Esophagus squamous epithelium (tissue), 5 donors: ENCODE measurements at regions not wholly inside any gene's neighbourhood (a gene's known extent, or its start where the extent isn't known, plus 50 kb on each side); places are given as distances from the start of the nearest gene placed in this dataset.

ENCODE experiments used
- DNase-seq: peaks from one replicate; lab custom pipeline; 2025; lab: John Stamatoyannopoulos, UW
- H3K27ac ChIP-seq, 4 donors: fragments of 200-600 bp; sonication (generic); one replicate each; pipeline ENCODE4 v1.5.1; 2016 to 2019; ENCODE audit warnings: mild to moderate bottlenecking in 1 of 4
- H3K27me3 ChIP-seq, 4 donors: fragments of 200-600 bp; sonication (generic); 1 replicate in 3 of 4; 2 replicates in 1 of 4; pipeline versions ENCODE4 v1.5.1 to v1.6.0; 2017 to 2021; ENCODE audit warnings: antibody characterized with exemption in 1 of 4
- H3K36me3 ChIP-seq, 3 donors: fragments of 200-600 bp; sonication (generic); one replicate each; pipeline ENCODE4 v1.5.1; 2016 to 2019
- H3K4me1 ChIP-seq, 3 donors: fragments of 200-600 bp; sonication (generic); one replicate each; pipeline ENCODE4 v1.5.1; 2017 to 2019
- H3K4me3 ChIP-seq, 4 donors: fragments of 200-600 bp; sonication (generic); 1 replicate in 3 of 4; 2 replicates in 1 of 4; pipeline ENCODE4 v1.5.1; 2016 to 2019; ENCODE audit warnings: mild to moderate bottlenecking in 2 of 4, moderate library complexity in 1 of 4
- H3K9me3 ChIP-seq, 3 donors: fragments of 200-600 bp; sonication (generic); one replicate each; pipeline ENCODE4 v1.5.1; 2016 to 2019
- POLR2A ChIP-seq, 4 donors: fragments of 450-650 bp; IDR thresholded peaks; one replicate each; pipeline ENCODE4 v1.6.1; 2017; ENCODE audit warnings: antibody characterized with exemption in 4 of 4, mild to moderate bottlenecking in 4 of 4, moderate library complexity in 3 of 4
- WGBS, 2 donors: methylation state at CpG; one replicate each; pipeline ENCODE4 v1.1.5; 2018; 5-methylcytosine and 5-hydroxymethylcytosine counted together
- intact Hi-C: fragments of 100-400 bp; cut with DNase I; formaldehyde crosslinking; loops from one replicate; pipeline ENCODE4 v1.15.0; 2022
- TF ChIP-seq, protein P1 (sequence below), 6 experiments: fragments of 450-650 bp in 4 of 6; fragments of 200-600 bp in 2 of 6; sonication (generic) in 2 of 6; IDR thresholded peaks; one replicate each; pipeline ENCODE4 v1.5.1; 2016 to 2019; ENCODE audit warnings: antibody characterized with exemption in 6 of 6, mild to moderate bottlenecking in 4 of 6, moderate library complexity in 4 of 6
- donor health status: DM: yes; HTN: yes; CAD: no.

DNA sequence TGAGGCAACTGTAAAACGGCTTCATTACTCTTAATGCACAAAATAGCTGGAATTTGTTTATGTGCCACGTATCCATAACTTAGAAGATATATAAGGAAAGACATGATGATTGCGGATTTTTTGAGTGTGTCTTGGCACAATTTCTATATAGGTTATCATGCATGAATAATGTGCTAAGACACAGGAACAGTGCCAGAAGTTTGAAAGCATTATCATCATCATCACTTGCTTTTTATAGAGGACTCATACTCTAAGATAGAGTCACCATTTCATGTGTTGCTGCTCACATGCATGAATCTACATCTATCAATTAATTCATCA lies 113.4 kb downstream of the ELOVL4 start:
- no peak for TF ChIP-seq POLR2A (IDR thresholded peaks at IDR 0.05)
- TF ChIP-seq, protein P1, sequence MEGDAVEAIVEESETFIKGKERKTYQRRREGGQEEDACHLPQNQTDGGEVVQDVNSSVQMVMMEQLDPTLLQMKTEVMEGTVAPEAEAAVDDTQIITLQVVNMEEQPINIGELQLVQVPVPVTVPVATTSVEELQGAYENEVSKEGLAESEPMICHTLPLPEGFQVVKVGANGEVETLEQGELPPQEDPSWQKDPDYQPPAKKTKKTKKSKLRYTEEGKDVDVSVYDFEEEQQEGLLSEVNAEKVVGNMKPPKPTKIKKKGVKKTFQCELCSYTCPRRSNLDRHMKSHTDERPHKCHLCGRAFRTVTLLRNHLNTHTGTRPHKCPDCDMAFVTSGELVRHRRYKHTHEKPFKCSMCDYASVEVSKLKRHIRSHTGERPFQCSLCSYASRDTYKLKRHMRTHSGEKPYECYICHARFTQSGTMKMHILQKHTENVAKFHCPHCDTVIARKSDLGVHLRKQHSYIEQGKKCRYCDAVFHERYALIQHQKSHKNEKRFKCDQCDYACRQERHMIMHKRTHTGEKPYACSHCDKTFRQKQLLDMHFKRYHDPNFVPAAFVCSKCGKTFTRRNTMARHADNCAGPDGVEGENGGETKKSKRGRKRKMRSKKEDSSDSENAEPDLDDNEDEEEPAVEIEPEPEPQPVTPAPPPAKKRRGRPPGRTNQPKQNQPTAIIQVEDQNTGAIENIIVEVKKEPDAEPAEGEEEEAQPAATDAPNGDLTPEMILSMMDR (IDR thresholded peaks at IDR 0.05), result no peak
- no peak overlapping the region for H3K27ac ChIP-seq
- WGBS, 2 donors, result 37 to 50% methylated on average over 3 of the region's 3 CpGs

DNA sequence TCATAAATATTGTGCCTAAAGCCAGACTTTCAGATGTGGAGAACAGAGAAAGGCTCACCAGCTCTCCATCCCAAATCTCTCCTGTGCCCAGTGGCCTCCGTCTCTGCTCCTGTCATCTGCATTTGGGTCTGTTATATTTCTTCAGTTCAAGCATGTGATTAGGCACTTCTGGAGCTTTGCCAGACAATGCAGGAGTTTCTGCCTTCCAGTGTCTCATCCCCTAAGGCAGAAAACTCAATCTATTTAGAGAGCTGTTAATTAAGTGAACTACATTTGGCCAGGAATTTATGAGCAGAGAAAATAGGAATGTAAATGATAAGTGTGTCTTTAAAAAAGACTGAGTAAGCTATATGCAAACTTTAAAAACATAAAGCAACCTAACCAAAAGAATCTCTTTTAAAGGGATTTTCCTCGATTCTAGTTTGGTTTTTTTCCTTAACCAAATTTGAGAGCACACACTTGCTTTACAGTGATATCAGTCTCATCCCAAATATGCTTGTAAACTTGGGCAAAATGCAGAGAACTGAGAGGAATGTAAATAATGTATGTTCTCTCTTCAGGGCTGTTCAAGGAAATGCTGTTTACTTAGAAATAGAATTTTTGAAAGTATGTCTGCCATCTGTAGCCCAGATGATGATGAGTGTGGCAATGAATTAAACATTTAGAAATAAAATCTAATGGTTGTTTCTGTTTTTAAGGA lies 113.9 kb downstream of the ELOVL4 start:
- H3K36me3 ChIP-seq, result no peaks in the 10 kb centered on the region
- intact Hi-C loops, result no loop called here
- no peaks in the 10 kb centered on the region for H3K4me1 ChIP-seq
- H3K4me3 ChIP-seq, result no peak overlapping the region
- no peaks in the 10 kb centered on the region for H3K27me3 ChIP-seq
- no peaks in the 10 kb centered on the region for H3K9me3 ChIP-seq
- 19 to 21% methylated on average over 2 of the region's 2 CpGs for WGBS, 2 donors
- no peak for DNase-seq
- no peak for TF ChIP-seq POLR2A (IDR thresholded peaks at IDR 0.05)
- TF ChIP-seq, protein P1 (IDR thresholded peaks at IDR 0.05), result no peak
- no peak overlapping the region for H3K27ac ChIP-seq

More for the DNA sequence above, 113.4 kb downstream of the ELOVL4 start:
- no peaks in the 10 kb centered on the region for H3K4me1 ChIP-seq
- intact Hi-C loops, result no loop called here
- DNase-seq, result no peak
- no peak overlapping the region for H3K4me3 ChIP-seq
- no peaks in the 10 kb centered on the region for H3K36me3 ChIP-seq
- H3K9me3 ChIP-seq, result no peaks in the 10 kb centered on the region
- H3K27me3 ChIP-seq, result no peaks in the 10 kb centered on the region

DNA sequence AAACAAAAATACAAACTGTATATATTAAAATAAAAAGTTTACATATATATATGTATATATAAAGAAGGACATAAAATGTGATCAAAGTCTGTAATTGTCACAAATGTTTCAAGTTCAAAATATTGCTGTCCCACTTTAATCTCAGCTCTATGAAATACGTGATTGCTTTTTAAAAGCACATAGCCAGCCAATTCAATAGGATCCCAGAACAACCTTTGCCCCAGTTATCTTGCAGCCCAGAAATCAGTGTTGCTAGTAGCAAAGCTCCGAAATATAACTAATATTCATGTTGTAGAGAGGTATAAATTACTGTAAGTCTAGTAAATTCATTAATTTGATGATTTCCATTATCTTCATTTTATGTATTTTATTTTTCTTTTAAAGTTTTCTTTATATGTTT lies 114.6 kb downstream of the ELOVL4 start:
- H3K27me3 ChIP-seq, result no peaks in the 10 kb centered on the region
- intact Hi-C loops, result no loop called here
- no peak overlapping the region for H3K4me3 ChIP-seq
- TF ChIP-seq, protein P1 (IDR thresholded peaks at IDR 0.05), result no peak
- no peak for TF ChIP-seq POLR2A (IDR thresholded peaks at IDR 0.05)
- no peak for DNase-seq
- H3K4me1 ChIP-seq, result no peaks in the 10 kb centered on the region
- 59 to 70% methylated on average over 2 of the region's 2 CpGs for WGBS, 2 donors
- H3K27ac ChIP-seq, result no peak overlapping the region
- H3K36me3 ChIP-seq, result no peaks in the 10 kb centered on the region
- H3K9me3 ChIP-seq, result no peaks in the 10 kb centered on the region

DNA sequence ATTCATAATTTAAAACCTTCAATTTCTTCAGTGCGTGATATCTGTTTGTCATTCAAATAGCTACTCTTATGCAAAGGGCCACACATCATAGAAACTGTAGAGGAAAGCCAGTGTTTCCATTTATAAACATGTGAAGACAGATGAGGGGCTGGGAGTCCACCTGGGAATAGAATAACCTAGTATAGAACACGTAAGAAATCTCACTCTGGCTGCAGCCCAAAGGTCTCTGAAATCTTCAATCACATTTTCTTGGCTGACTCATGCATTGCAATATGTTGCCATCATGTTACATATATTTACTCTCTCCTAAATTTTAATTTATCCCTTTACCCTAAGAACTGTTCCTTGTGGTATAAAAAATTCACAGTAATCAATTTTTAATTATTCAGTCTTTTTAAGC lies 123.2 kb downstream of the ELOVL4 start:
- Histone ChIP-seq H3K27me3 (no peaks in the 10 kb centered on the region), H3K36me3 (no peaks in the 10 kb centered on the region), H3K4me1 (no peaks in the 10 kb centered on the region), H3K9me3 (no peaks in the 10 kb centered on the region), H3K4me3 (no peak overlapping the region), H3K27ac (no peak overlapping the region)
- TF ChIP-seq POLR2A (IDR thresholded peaks at IDR 0.05), result no peak
- TF ChIP-seq, protein P1 (IDR thresholded peaks at IDR 0.05), result no peak
- intact Hi-C loops, result no loop called here
- DNase-seq, result no peak
- WGBS, 2 donors, result 38 to 45% methylated on average over 2 of the region's 2 CpGs

DNA sequence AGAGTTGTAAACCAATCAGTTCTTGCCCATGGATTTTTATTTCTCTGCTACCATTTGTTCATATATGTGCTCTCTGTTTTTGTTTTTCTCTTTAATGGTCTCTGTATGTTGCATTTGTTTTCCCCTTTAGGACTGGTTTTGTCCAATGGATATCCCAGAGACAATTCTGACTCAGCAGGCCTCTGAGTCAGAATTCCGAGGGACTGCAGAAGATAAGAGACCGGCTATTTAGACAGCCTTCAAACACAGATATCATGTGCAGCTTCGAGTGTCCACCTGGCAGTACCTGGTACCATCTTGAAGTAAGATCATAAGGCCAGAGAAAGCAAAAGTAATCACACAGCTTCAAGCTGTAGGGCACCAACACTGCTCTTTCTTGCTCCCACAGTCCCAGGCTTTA lies 125.5 kb downstream of the ELOVL4 start:
- Histone ChIP-seq H3K4me1 (no peaks in the 10 kb centered on the region), H3K4me3 (no peak overlapping the region), H3K27me3 (no peaks in the 10 kb centered on the region), H3K27ac (no peak overlapping the region), H3K36me3 (no peaks in the 10 kb centered on the region), H3K9me3 (no peaks in the 10 kb centered on the region)
- intact Hi-C loops, result no loop called here
- no peak for DNase-seq
- TF ChIP-seq, protein P1 (IDR thresholded peaks at IDR 0.05), result no peak
- no peak for TF ChIP-seq POLR2A (IDR thresholded peaks at IDR 0.05)
- 37 to 57% methylated on average over 3 of the region's 3 CpGs for WGBS, 2 donors
